Smooth muscle cell (in vitro differentiated cells): ENCODE measurements at regions not wholly inside any gene's neighbourhood (a gene's known extent, or its start where the extent isn't known, plus 50 kb on each side); places are given as distances from the start of the nearest gene placed in this dataset.
A peak's percentile ranks its signal among the peaks of the same experiment; 100 is the strongest.

Source experiments
- DNase-seq: peaks from one replicate; lab custom pipeline; 2025; ENCODE audit not compliant: unreplicated experiment; lab: John Stamatoyannopoulos, UW
- H2AFZ ChIP-seq: fragments of 200-600 bp; sonication (generic); 2 replicates; pipeline ENCODE4 v1.6.0; 2016; ENCODE audit warnings: antibody characterized with exemption, low read depth, mild to moderate bottlenecking
- H3F3A ChIP-seq: fragments of 200-600 bp; sonication (generic); 2 replicates; pipeline ENCODE4 v1.6.0; 2017; ENCODE audit warnings: antibody characterized with exemption, low read depth
- H3K27ac ChIP-seq: fragments of 200-600 bp; sonication (generic); 2 replicates; pipeline ENCODE4 v1.5.1; 2016; ENCODE audit warnings: low read depth, mild to moderate bottlenecking
- H3K27me3 ChIP-seq: fragments of 200-600 bp; sonication (generic); 2 replicates; pipeline ENCODE4 v1.6.1; 2016; ENCODE audit warnings: low read depth, mild to moderate bottlenecking
- H3K36me3 ChIP-seq: fragments of 200-600 bp; sonication (generic); 2 replicates; pipeline ENCODE4 v1.5.1; 2016; ENCODE audit warnings: low read depth
- H3K4me1 ChIP-seq: fragments of 200-600 bp; sonication (generic); 2 replicates; pipeline ENCODE4 v1.5.1; 2016; ENCODE audit warnings: low read depth
- H3K4me2 ChIP-seq: fragments of 200-600 bp; sonication (generic); 2 replicates; pipeline ENCODE4 v1.6.0; 2016; ENCODE audit warnings: mild to moderate bottlenecking
- H3K4me3 ChIP-seq: fragments of 200-600 bp; sonication (generic); 2 replicates; pipeline ENCODE4 v1.5.1; 2016; ENCODE audit warnings: mild to moderate bottlenecking
- H3K79me2 ChIP-seq: fragments of 200-600 bp; sonication (generic); 2 replicates; pipeline ENCODE4 v1.6.0; 2016; ENCODE audit warnings: low read depth, mild to moderate bottlenecking
- H3K9ac ChIP-seq: fragments of 200-600 bp; sonication (generic); 2 replicates; pipeline ENCODE4 v1.6.0; 2016; ENCODE audit warnings: low read depth
- H3K9me3 ChIP-seq: fragments of 200-600 bp; sonication (generic); replicated peaks from 2 replicates; pipeline ENCODE4 v1.5.1; 2016; ENCODE audit warnings: low read depth
- H4K20me1 ChIP-seq: fragments of 200-600 bp; sonication (generic); 2 replicates; pipeline ENCODE4 v1.6.0; 2016; ENCODE audit warnings: low read depth
- WGBS: methylation state at CpG from one replicate; pipeline ENCODE4 v1.1.7; 2016; ENCODE audit warnings: low lambda C conversion rate; 5-methylcytosine and 5-hydroxymethylcytosine counted together
- TF ChIP-seq, protein P1 (sequence below): fragments of 200-600 bp; sonication (generic); IDR thresholded peaks from 2 replicates; pipeline ENCODE4 v1.5.1; 2017; ENCODE audit warnings: borderline replicate concordance, mild to moderate bottlenecking, antibody characterized with exemption; ENCODE audit not compliant: insufficient read depth, poor library complexity, severe bottlenecking

DNA sequence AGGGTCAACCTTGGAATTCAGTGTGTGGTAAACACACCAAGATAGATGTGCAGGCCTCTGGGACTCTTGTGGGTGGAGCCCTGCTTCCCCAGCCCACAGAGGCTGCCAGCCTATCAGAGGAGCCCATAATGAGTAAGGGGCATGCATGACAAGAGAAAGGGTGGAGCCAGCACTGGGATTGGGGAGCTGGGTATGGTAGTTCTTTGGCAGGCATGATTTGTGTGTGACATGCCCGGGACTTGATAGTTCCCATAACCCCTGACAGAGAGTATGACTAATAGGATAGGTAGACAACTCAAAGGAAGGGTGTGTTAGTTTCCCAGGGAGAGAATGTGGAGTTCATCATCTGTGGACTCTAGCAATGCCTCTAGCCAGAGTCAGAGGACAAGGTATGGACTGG, 143.0 kb downstream of the EMP1 start:
- TF ChIP-seq, protein P1, sequence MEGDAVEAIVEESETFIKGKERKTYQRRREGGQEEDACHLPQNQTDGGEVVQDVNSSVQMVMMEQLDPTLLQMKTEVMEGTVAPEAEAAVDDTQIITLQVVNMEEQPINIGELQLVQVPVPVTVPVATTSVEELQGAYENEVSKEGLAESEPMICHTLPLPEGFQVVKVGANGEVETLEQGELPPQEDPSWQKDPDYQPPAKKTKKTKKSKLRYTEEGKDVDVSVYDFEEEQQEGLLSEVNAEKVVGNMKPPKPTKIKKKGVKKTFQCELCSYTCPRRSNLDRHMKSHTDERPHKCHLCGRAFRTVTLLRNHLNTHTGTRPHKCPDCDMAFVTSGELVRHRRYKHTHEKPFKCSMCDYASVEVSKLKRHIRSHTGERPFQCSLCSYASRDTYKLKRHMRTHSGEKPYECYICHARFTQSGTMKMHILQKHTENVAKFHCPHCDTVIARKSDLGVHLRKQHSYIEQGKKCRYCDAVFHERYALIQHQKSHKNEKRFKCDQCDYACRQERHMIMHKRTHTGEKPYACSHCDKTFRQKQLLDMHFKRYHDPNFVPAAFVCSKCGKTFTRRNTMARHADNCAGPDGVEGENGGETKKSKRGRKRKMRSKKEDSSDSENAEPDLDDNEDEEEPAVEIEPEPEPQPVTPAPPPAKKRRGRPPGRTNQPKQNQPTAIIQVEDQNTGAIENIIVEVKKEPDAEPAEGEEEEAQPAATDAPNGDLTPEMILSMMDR = no peak
- Histone ChIP-seq H2AFZ (no peak overlapping the region), H3K27ac (peak overlapping the region; percentile 84), H3K4me3 (no peak overlapping the region), H3K79me2 (no peaks in the 10 kb centered on the region), H4K20me1 (no peaks in the 10 kb centered on the region), H3K9ac (no peak overlapping the region), H3K4me2 (no peak overlapping the region), H3F3A (no peaks in the 10 kb centered on the region), H3K27me3 (no peaks in the 10 kb centered on the region), H3K9me3 (no peaks in the 10 kb centered on the region), H3K4me1 (no peaks in the 10 kb centered on the region), H3K36me3 (no peaks in the 10 kb centered on the region)
- no peak for DNase-seq
- WGBS = 50% methylated on average over 1 of the region's 1 CpG

DNA sequence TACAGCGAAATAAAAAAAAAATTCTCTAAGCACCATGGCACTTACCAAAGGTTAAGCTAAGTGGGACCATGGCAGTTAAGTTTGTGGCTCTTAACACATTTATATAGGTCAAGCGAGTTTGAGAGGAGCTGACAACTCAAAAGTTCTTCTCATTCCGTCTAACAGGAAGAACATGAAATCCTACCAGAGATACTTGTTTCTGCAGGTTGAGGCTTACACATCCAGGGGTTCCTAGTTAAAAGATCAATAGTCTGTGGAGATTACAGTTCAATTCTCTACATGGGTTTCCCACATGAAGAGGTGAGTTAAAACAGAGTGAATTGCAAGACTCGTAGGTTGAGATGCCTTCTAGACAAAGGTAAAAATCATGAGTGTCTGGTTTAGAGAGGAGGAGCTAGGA, 142.6 kb downstream of the EMP1 start:
- no peaks in the 10 kb centered on the region for H3K4me1 ChIP-seq
- H3K9ac ChIP-seq = no peak overlapping the region
- no peaks in the 10 kb centered on the region for H3K9me3 ChIP-seq
- WGBS = 84% methylated on average over 4 of the region's 4 CpGs
- no peaks in the 10 kb centered on the region for H3K36me3 ChIP-seq
- H3K4me2 ChIP-seq = no peak overlapping the region
- TF ChIP-seq, protein P1 = no peak
- DNase-seq = no peak
- no peak overlapping the region for H2AFZ ChIP-seq
- no peaks in the 10 kb centered on the region for H3K27me3 ChIP-seq
- H3K4me3 ChIP-seq = no peak overlapping the region
- peak overlapping the region; percentile 84 for H3K27ac ChIP-seq
- no peaks in the 10 kb centered on the region for H3K79me2 ChIP-seq
- no peaks in the 10 kb centered on the region for H4K20me1 ChIP-seq
- H3F3A ChIP-seq = no peaks in the 10 kb centered on the region

DNA sequence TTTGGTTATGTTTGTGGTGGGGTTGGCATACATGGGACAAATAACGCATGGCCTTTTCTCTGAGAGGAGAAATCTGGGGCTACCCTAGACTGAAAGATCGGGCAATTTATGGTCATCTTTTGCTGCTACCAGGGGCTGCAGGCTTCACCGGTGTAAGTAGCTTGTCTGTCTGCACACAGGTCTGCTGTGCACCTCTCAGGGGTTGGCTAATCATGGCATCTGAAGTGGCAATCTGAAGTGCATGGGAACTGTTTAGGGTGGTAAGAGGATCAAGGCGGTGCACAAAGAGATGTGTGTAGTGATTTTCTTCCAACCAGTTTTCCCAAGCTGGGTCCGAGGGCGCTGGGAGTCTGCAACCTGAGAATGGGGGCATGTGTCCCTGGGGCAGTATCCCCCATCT, 141.3 kb downstream of the EMP1 start:
- no peaks in the 10 kb centered on the region for H3K79me2 ChIP-seq
- H3K9ac ChIP-seq = no peak overlapping the region
- TF ChIP-seq, protein P1 = no peak
- no peaks in the 10 kb centered on the region for H4K20me1 ChIP-seq
- H2AFZ ChIP-seq = no peak overlapping the region
- 82% methylated on average over 6 of the region's 6 CpGs for WGBS
- no peak for DNase-seq
- no peaks in the 10 kb centered on the region for H3K27me3 ChIP-seq
- no peaks in the 10 kb centered on the region for H3K36me3 ChIP-seq
- H3F3A ChIP-seq = no peaks in the 10 kb centered on the region
- no peaks in the 10 kb centered on the region for H3K9me3 ChIP-seq
- H3K4me1 ChIP-seq = no peaks in the 10 kb centered on the region
- H3K4me3 ChIP-seq = no peak overlapping the region
- no peak overlapping the region for H3K27ac ChIP-seq
- H3K4me2 ChIP-seq = no peak overlapping the region

DNA sequence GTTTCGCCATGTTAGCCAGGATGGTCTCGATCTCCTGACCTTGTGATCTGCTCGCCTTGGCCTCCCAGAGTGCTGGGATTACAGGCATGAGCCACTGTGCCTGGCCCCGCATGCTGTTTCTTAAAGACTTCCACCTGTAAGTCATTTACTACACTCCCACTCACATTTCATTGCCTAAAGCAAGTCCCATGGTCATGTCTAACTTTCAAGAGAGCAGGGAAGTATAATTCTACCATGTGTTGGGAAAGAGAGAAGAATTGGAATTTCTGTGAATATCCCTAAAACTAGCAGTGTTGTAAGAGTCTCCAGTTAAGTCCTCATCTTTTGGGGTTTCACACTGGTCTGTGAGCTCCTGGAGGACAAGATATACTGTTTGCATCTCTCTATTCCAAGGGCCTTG, 139.7 kb downstream of the EMP1 start:
- H3K9ac ChIP-seq = no peak overlapping the region
- H3K79me2 ChIP-seq = no peaks in the 10 kb centered on the region
- no peaks in the 10 kb centered on the region for H3K36me3 ChIP-seq
- 90% methylated on average over 4 of the region's 4 CpGs for WGBS
- H4K20me1 ChIP-seq = no peaks in the 10 kb centered on the region
- H3K4me3 ChIP-seq = no peak overlapping the region
- H3K27me3 ChIP-seq = no peaks in the 10 kb centered on the region
- no peak overlapping the region for H3K4me2 ChIP-seq
- H3F3A ChIP-seq = no peaks in the 10 kb centered on the region
- no peaks in the 10 kb centered on the region for H3K9me3 ChIP-seq
- no peaks in the 10 kb centered on the region for H3K4me1 ChIP-seq
- no peak overlapping the region for H3K27ac ChIP-seq
- no peak overlapping the region for H2AFZ ChIP-seq
- TF ChIP-seq, protein P1 = no peak
- no peak for DNase-seq
